ENCODE measurements at regions not wholly inside any gene's neighbourhood (a gene's known extent, or its start where the extent isn't known, plus 50 kb on each side); places are given as distances from the start of the nearest gene placed in this dataset.

GRCh38 chr4:19677211-19677610, 574.5 kb upstream of the SLIT2 start:
- Mint-ChIP-seq H3K4me1 (no peaks in the 10 kb centered on the region), H3K27me3 (ENCODE audit: low read depth) (no peaks in the 10 kb centered on the region), H3K36me3 (ENCODE audit: low read depth) (no peaks in the 10 kb centered on the region), H3K9me3 (peaks cover under 1% of the 10 kb centered on the region), H3K27ac (ENCODE audit: unreplicated experiment) (no peak overlapping the region), H3K4me3 (no peak overlapping the region)
- no peak for TF ChIP-seq CTCF (conservative IDR thresholded peaks at IDR 0.05)
- no peak for DNase-seq (ENCODE audit: low read depth, low spot score)

DNA sequence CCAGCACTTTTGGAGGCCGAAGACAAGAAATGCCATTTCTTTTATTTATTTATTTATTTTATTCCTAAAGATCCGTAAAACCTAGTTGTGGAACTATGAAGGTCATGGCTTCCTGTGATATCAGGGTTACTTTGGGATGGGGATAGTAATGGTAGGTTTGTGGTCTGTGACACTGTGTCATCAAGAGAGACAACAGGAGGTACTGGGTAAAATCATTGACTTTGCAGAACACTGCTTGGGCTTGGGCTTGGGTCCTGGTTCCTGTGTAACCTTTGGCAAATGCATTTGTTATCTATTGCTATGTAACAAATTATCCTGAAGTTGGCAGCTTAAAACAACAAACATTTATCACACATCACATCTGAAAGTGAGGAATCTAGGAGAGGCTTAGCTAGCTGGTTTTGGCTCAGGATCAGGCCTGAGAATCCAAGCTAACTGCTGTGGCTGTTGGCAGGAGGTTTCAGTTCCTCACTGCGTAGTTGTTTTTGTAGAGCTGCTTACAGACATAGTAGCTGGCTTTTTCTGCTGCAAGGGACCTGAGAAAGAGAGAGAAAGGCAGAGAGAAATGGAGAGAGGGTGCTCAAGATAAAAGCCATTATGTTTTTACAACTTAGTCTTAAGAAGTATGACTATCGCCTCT, 576.4 kb upstream of the SLIT2 start:
- no peak overlapping the region for H3K27ac Mint-ChIP-seq (ENCODE audit: unreplicated experiment)

GRCh38 chr4:19659101-19659500, 592.6 kb upstream of the SLIT2 start:
- TF ChIP-seq CTCF (conservative IDR thresholded peaks at IDR 0.05), result no peak
- H3K4me1 Mint-ChIP-seq, result no peaks in the 10 kb centered on the region
- H3K4me3 Mint-ChIP-seq, result no peak overlapping the region
- no peaks in the 10 kb centered on the region for H3K9me3 Mint-ChIP-seq
- no peak for DNase-seq (ENCODE audit: low read depth, low spot score)
- no peak overlapping the region for H3K27ac Mint-ChIP-seq (ENCODE audit: unreplicated experiment)
- no peaks in the 10 kb centered on the region for H3K36me3 Mint-ChIP-seq (ENCODE audit: low read depth)
- no peaks in the 10 kb centered on the region for H3K27me3 Mint-ChIP-seq (ENCODE audit: low read depth)

More for the DNA sequence above, 576.4 kb upstream of the SLIT2 start:
- H3K4me1 Mint-ChIP-seq, result no peaks in the 10 kb centered on the region
- peaks cover 2% of the 10 kb centered on the region for H3K36me3 Mint-ChIP-seq (ENCODE audit: low read depth)
- no peak for DNase-seq (ENCODE audit: low read depth, low spot score)
- H3K27me3 Mint-ChIP-seq (ENCODE audit: low read depth), result no peaks in the 10 kb centered on the region
- H3K9me3 Mint-ChIP-seq, result peaks cover 12% of the 10 kb centered on the region
- H3K4me3 Mint-ChIP-seq, result no peak overlapping the region
- no peak for TF ChIP-seq CTCF (conservative IDR thresholded peaks at IDR 0.05)

DNA sequence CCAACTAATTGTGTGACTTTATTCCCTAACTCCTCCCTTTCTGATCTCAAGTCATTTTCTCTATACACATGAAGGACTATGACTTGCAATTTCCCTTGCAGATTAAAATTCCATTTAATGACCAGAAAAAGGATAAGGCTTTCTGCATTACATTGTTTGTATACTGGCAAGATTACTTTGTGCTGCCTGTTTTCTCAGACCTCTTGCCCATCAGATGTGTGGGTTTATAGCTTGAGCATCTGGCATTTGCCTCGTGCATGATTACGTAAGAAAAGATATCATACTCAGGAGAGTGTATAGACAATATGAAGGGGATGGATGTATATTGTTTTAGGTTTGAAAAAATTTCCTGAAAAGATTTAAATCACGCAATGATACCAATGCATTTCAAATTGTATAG, 593.8 kb upstream of the SLIT2 start:
- H3K9me3 Mint-ChIP-seq, result no peaks in the 10 kb centered on the region
- H3K4me3 Mint-ChIP-seq, result no peak overlapping the region
- no peak for TF ChIP-seq CTCF (conservative IDR thresholded peaks at IDR 0.05)
- H3K36me3 Mint-ChIP-seq (ENCODE audit: low read depth), result no peaks in the 10 kb centered on the region
- H3K4me1 Mint-ChIP-seq, result no peaks in the 10 kb centered on the region
- H3K27me3 Mint-ChIP-seq (ENCODE audit: low read depth), result no peaks in the 10 kb centered on the region
- DNase-seq (ENCODE audit: low read depth, low spot score), result no peak
- no peak overlapping the region for H3K27ac Mint-ChIP-seq (ENCODE audit: unreplicated experiment)

DNA sequence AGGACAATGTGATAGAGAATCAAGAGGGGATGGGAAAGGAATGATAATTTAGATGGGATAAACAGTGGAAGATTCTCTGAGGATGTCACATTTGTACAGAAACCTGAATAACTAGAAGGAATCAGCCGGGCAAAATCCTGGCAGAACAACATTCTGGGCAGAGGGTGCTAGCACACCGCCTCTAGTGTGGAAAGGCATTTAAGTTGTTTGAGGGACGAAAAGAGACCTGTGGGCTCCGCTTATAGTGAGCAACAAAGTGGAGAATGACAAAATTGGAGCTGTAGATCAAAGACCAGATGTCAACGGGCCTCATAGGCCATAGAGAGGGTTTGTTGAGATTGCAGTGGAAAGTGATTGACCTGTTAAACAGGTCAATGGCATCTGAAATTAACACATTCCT, 596.0 kb upstream of the SLIT2 start:
- TF ChIP-seq CTCF (conservative IDR thresholded peaks at IDR 0.05), result no peak
- H3K4me1 Mint-ChIP-seq, result no peaks in the 10 kb centered on the region
- no peak for DNase-seq (ENCODE audit: low read depth, low spot score)
- H3K27me3 Mint-ChIP-seq (ENCODE audit: low read depth), result no peaks in the 10 kb centered on the region
- H3K9me3 Mint-ChIP-seq, result no peaks in the 10 kb centered on the region
- no peaks in the 10 kb centered on the region for H3K36me3 Mint-ChIP-seq (ENCODE audit: low read depth)
- H3K27ac Mint-ChIP-seq (ENCODE audit: unreplicated experiment), result no peak overlapping the region
- no peak overlapping the region for H3K4me3 Mint-ChIP-seq
